IMR-90 (cell line): ENCODE measurements at regions not wholly inside any gene's neighbourhood (a gene's known extent, or its start where the extent isn't known, plus 50 kb on each side); places are given as distances from the start of the nearest gene placed in this dataset.

Experiments
- CEBPB ChIP-seq: IDR thresholded peaks from 2 replicates; pipeline ENCODE4 v1.6.1; 2012; ENCODE audit warnings: low read depth, low read length, improper control_type of control experiment
- MAZ ChIP-seq: IDR thresholded peaks from 2 replicates; pipeline ENCODE4 v1.6.1; 2012; ENCODE audit warnings: low read depth, mild to moderate bottlenecking, low read length, improper control_type of control experiment, moderate library complexity, borderline replicate concordance
- MXI1 ChIP-seq: IDR thresholded peaks from 2 replicates; pipeline ENCODE4 v1.6.1; 2012; ENCODE audit warnings: low read depth, mild to moderate bottlenecking, low read length, moderate library complexity, borderline replicate concordance
- RCOR1 ChIP-seq: IDR thresholded peaks from 2 replicates; pipeline ENCODE4 v1.6.1; 2012; ENCODE audit warnings: mild to moderate bottlenecking, low read length, improper control_type of control experiment; ENCODE audit not compliant: insufficient replicate concordance
- SMC3 ChIP-seq: fragments of 150-350 bp; IDR thresholded peaks from 2 replicates; pipeline ENCODE4 v1.6.1; 2016; ENCODE audit warnings: low read depth, mild to moderate bottlenecking, antibody characterized with exemption, low read length, moderate library complexity
- TF ChIP-seq, protein P1 (sequence below): conservative IDR thresholded peaks from 2 replicates; pipeline ENCODE4 v1.5.1; 2012; ENCODE audit warnings: mild to moderate bottlenecking, low read depth, low read length, improper control_type of control experiment

DNA sequence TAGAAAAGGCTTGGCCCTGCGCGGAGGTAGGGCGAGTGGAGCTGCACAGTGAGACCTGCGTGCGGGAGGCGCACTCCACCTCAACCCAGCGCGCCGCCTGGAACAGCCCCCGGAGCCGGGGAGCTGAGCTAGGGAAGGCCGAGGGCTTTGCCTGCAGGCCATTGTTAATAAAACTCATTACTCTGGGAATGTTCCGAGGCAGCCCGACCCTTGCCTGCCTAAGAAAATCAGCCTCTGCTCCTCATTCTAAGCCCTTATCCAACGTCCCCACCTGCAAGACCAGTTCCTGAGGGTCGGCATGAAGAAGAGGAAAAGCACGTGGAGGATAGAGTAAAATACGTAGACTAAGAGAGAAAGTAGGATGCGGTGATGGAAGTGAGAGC, 55.3 kb downstream of the C7orf25 start:
- TF ChIP-seq SMC3 (no peak), MXI1 (no peak), MAZ (no peak), RCOR1 (no peak), CEBPB (no peak)
- TF ChIP-seq, protein P1, sequence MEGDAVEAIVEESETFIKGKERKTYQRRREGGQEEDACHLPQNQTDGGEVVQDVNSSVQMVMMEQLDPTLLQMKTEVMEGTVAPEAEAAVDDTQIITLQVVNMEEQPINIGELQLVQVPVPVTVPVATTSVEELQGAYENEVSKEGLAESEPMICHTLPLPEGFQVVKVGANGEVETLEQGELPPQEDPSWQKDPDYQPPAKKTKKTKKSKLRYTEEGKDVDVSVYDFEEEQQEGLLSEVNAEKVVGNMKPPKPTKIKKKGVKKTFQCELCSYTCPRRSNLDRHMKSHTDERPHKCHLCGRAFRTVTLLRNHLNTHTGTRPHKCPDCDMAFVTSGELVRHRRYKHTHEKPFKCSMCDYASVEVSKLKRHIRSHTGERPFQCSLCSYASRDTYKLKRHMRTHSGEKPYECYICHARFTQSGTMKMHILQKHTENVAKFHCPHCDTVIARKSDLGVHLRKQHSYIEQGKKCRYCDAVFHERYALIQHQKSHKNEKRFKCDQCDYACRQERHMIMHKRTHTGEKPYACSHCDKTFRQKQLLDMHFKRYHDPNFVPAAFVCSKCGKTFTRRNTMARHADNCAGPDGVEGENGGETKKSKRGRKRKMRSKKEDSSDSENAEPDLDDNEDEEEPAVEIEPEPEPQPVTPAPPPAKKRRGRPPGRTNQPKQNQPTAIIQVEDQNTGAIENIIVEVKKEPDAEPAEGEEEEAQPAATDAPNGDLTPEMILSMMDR: no peak
